ENCODE measurements at regions not wholly inside any gene's neighbourhood (a gene's known extent, or its start where the extent isn't known, plus 50 kb on each side); places are given as distances from the start of the nearest gene placed in this dataset.

DNA sequence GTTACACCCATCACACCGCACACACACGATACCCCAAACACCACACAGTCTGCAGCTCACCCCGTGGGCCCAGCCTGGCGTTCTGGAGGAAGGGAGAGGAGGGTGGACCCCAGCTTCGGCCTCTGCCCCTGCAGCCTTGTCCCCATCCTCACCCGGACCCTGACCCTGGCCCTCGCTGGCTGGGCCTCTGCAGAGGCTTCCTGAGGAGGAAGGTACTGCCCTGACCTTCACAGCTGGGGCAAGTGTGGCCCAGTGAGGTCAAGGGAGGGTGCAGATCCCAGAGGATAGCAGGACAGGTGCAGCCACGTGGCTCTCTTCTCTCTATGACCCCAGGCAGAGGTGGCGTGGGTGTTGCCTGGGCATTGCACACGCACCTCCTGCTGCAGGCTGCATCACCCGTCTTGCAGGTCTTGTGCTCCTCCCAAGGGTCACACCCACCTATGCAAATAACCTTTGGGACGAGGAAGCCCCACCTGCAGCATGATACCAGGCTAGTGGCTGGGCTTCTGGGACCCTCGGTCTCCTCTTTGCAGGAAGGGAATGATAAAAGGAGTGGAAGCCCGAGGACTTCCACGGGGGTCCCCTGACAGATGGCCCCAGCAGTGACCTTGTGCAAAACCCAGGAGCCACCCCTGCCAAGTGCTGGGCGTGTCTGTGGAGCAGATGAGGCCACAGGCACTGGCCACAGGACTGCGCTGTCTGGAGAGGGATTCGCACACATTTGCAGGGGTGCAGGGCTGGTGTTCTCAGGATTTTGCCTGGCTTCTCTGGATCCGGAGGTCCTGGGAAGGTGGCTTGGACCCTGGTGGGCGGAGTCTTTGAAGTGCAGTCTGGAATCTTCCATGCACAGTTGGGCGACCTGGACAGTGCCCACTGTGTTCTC, 1241.5 kb downstream of the BRD1 start:
- H3K4me3 ChIP-seq (ENCODE audit: low read depth in 1 of 2, low read length in 2 of 2), result no peak overlapping the region
- H3K9me3 ChIP-seq (ENCODE audit: control insufficient read depth in 1 of 2, low read length in 2 of 2), result no peaks in the 10 kb centered on the region
- H3K27ac ChIP-seq (ENCODE audit: low read depth, low read length), result no peak overlapping the region
- H3K27me3 ChIP-seq (ENCODE audit: control insufficient read depth in 1 of 2, insufficient read depth in 2 of 2, low read length in 2 of 2), result no peaks in the 10 kb centered on the region
- no peaks in the 10 kb centered on the region for H3K4me1 ChIP-seq (ENCODE audit: control insufficient read depth in 1 of 2, insufficient read depth in 2 of 2, low read length in 2 of 2)
- H3K36me3 ChIP-seq (ENCODE audit: control insufficient read depth in 1 of 2, insufficient read depth in 2 of 2, low read length in 2 of 2), result no peaks in the 10 kb centered on the region
- no peak overlapping the region for H3K9ac ChIP-seq (ENCODE audit: low read depth in 1 of 2, low read length in 2 of 2)

- Histone ChIP-seq H3K9ac (ENCODE audit: low read depth in 1 of 2, low read length in 2 of 2) (no peak overlapping the region), H3K9me3 (ENCODE audit: control insufficient read depth in 1 of 2, low read length in 2 of 2) (no peaks in the 10 kb centered on the region), H3K4me3 (ENCODE audit: low read depth in 1 of 2, low read length in 2 of 2) (no peak overlapping the region), H3K27me3 (ENCODE audit: control insufficient read depth in 1 of 2, insufficient read depth in 2 of 2, low read length in 2 of 2) (no peaks in the 10 kb centered on the region), H3K36me3 (ENCODE audit: control insufficient read depth in 1 of 2, insufficient read depth in 2 of 2, low read length in 2 of 2) (no peaks in the 10 kb centered on the region), H3K27ac (ENCODE audit: low read depth, low read length) (no peak overlapping the region), H3K4me1 (ENCODE audit: control insufficient read depth in 1 of 2, insufficient read depth in 2 of 2, low read length in 2 of 2) (no peaks in the 10 kb centered on the region)
These were observed 1243.5 kb downstream of the BRD1 start for GRCh38 chr22:48584170-48584569.

DNA sequence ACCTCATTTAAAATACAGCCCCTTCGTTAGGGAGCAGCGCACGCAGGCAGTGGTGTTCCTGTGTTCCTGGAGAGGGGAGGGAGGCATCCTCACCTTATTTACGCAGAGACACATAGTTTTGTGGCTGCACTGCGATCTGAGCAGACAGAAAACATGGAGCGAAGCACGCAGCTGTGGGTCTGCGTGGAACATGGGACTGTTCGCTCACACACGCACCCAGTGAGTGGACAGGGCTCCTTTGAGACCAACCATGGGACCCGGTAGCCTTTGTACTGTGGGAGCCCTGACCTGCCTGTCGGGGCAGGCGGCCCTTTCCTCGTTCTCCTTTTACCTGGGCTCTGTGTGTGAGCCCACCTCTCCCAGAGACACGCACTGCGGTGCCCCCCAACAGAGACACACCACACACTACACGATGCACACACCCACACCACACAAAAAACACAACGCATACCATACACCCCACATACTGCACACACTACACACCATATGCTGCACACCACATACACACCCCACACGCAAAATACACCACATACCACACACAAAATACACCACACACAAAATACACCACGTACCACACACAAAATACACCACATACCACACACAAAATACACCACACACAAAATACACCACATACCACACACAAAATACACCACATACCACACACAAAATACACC, 1245.7 kb downstream of the BRD1 start:
- no peaks in the 10 kb centered on the region for H3K4me1 ChIP-seq (ENCODE audit: control insufficient read depth in 1 of 2, insufficient read depth in 2 of 2, low read length in 2 of 2)
- H3K9me3 ChIP-seq (ENCODE audit: control insufficient read depth in 1 of 2, low read length in 2 of 2), result no peaks in the 10 kb centered on the region
- no peaks in the 10 kb centered on the region for H3K36me3 ChIP-seq (ENCODE audit: control insufficient read depth in 1 of 2, insufficient read depth in 2 of 2, low read length in 2 of 2)
- H3K4me3 ChIP-seq (ENCODE audit: low read depth in 1 of 2, low read length in 2 of 2), result no peak overlapping the region
- no peak overlapping the region for H3K27ac ChIP-seq (ENCODE audit: low read depth, low read length)
- peaks cover 0 to 2% of the 10 kb centered on the region in 2 donors for H3K27me3 ChIP-seq (ENCODE audit: control insufficient read depth in 1 of 2, insufficient read depth in 2 of 2, low read length in 2 of 2)
- no peak overlapping the region for H3K9ac ChIP-seq (ENCODE audit: low read depth in 1 of 2, low read length in 2 of 2)

- Histone ChIP-seq H3K9me3 (ENCODE audit: control insufficient read depth in 1 of 2, low read length in 2 of 2) (no peaks in the 10 kb centered on the region), H3K4me3 (ENCODE audit: low read depth in 1 of 2, low read length in 2 of 2) (no peak overlapping the region), H3K4me1 (ENCODE audit: control insufficient read depth in 1 of 2, insufficient read depth in 2 of 2, low read length in 2 of 2) (no peaks in the 10 kb centered on the region), H3K27ac (ENCODE audit: low read depth, low read length) (no peak overlapping the region), H3K27me3 (ENCODE audit: control insufficient read depth in 1 of 2, insufficient read depth in 2 of 2, low read length in 2 of 2) (peaks cover 0 to 2% of the 10 kb centered on the region in 2 donors), H3K9ac (ENCODE audit: low read depth in 1 of 2, low read length in 2 of 2) (no peak overlapping the region), H3K36me3 (ENCODE audit: control insufficient read depth in 1 of 2, insufficient read depth in 2 of 2, low read length in 2 of 2) (no peaks in the 10 kb centered on the region)
These were observed 1246.4 kb downstream of the BRD1 start for GRCh38 chr22:48581205-48581766.

GRCh38 chr22:48580481-48580970, 1247.1 kb downstream of the BRD1 start:
- no peak overlapping the region for H3K9ac ChIP-seq (ENCODE audit: low read depth in 1 of 2, low read length in 2 of 2)
- H3K36me3 ChIP-seq (ENCODE audit: control insufficient read depth in 1 of 2, insufficient read depth in 2 of 2, low read length in 2 of 2), result no peaks in the 10 kb centered on the region
- no peak overlapping the region for H3K4me3 ChIP-seq (ENCODE audit: low read depth in 1 of 2, low read length in 2 of 2)
- no peak overlapping the region for H3K27ac ChIP-seq (ENCODE audit: low read depth, low read length)
- H3K27me3 ChIP-seq (ENCODE audit: control insufficient read depth in 1 of 2, insufficient read depth in 2 of 2, low read length in 2 of 2), result peaks cover 0 to 2% of the 10 kb centered on the region in 2 donors
- no peaks in the 10 kb centered on the region for H3K4me1 ChIP-seq (ENCODE audit: control insufficient read depth in 1 of 2, insufficient read depth in 2 of 2, low read length in 2 of 2)
- no peaks in the 10 kb centered on the region for H3K9me3 ChIP-seq (ENCODE audit: control insufficient read depth in 1 of 2, low read length in 2 of 2)

- Histone ChIP-seq H3K9me3 (ENCODE audit: control insufficient read depth in 1 of 2, low read length in 2 of 2) (no peaks in the 10 kb centered on the region), H3K36me3 (ENCODE audit: control insufficient read depth in 1 of 2, insufficient read depth in 2 of 2, low read length in 2 of 2) (no peaks in the 10 kb centered on the region), H3K9ac (ENCODE audit: low read depth in 1 of 2, low read length in 2 of 2) (no peak overlapping the region), H3K27me3 (ENCODE audit: control insufficient read depth in 1 of 2, insufficient read depth in 2 of 2, low read length in 2 of 2) (peaks cover under 1 to 4% of the 10 kb centered on the region in 2 donors), H3K27ac (ENCODE audit: low read depth, low read length) (no peak overlapping the region), H3K4me3 (ENCODE audit: low read depth in 1 of 2, low read length in 2 of 2) (no peak overlapping the region), H3K4me1 (ENCODE audit: control insufficient read depth in 1 of 2, insufficient read depth in 2 of 2, low read length in 2 of 2) (no peaks in the 10 kb centered on the region)
These were observed 1247.8 kb downstream of the BRD1 start for GRCh38 chr22:48579928-48580309.

DNA sequence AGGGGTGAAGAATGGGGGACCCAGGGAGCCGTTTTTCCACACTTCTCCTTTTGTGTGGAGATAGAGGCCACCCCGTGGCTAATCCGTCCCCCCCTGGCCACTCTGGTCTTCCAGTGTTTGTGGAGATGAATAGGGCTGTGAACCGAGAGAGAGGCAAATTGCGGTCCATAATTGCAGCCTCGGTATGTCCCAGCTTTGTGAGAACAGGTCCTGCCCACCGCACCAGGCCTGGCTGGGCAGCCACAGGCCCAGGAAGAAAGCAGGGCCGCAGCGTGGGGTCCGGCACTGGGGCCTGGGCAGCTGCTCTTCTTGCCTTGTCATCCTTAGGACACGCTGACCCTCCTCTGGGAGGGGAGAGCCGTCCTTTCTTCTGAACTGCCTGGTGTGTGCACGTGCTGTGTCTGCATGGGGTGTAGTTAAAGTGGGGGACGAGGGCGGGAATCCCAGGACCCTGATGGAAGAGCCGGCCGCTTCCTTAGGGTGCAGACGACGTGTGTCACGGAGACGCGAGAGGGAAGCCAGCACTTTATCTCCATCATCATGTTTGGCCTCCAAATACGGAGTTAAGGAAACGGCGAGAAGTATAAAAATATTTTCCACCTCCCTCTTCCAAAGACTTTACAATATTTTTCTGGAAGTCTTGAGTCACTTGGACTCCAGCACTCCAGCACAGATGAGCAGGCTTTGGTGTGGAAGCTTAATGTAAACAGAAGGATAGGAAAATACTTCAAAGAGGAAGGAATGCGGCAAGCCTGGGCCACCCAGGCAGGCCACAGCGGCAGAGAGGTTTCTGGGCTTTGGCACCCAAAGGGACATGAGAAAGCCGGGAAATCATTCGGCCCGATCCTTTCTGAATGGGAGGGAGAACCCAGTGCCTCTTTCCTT, 1248.4 kb downstream of the BRD1 start:
- H3K27me3 ChIP-seq (ENCODE audit: control insufficient read depth in 1 of 2, insufficient read depth in 2 of 2, low read length in 2 of 2), result peaks cover 7 to 10% of the 10 kb centered on the region in 2 donors
- no peaks in the 10 kb centered on the region for H3K9me3 ChIP-seq (ENCODE audit: control insufficient read depth in 1 of 2, low read length in 2 of 2)
- H3K9ac ChIP-seq (ENCODE audit: low read depth in 1 of 2, low read length in 2 of 2), result no peak overlapping the region
- no peaks in the 10 kb centered on the region for H3K4me1 ChIP-seq (ENCODE audit: control insufficient read depth in 1 of 2, insufficient read depth in 2 of 2, low read length in 2 of 2)
- H3K27ac ChIP-seq (ENCODE audit: low read depth, low read length), result no peak overlapping the region
- no peak overlapping the region for H3K4me3 ChIP-seq (ENCODE audit: low read depth in 1 of 2, low read length in 2 of 2)
- no peaks in the 10 kb centered on the region for H3K36me3 ChIP-seq (ENCODE audit: control insufficient read depth in 1 of 2, insufficient read depth in 2 of 2, low read length in 2 of 2)

DNA sequence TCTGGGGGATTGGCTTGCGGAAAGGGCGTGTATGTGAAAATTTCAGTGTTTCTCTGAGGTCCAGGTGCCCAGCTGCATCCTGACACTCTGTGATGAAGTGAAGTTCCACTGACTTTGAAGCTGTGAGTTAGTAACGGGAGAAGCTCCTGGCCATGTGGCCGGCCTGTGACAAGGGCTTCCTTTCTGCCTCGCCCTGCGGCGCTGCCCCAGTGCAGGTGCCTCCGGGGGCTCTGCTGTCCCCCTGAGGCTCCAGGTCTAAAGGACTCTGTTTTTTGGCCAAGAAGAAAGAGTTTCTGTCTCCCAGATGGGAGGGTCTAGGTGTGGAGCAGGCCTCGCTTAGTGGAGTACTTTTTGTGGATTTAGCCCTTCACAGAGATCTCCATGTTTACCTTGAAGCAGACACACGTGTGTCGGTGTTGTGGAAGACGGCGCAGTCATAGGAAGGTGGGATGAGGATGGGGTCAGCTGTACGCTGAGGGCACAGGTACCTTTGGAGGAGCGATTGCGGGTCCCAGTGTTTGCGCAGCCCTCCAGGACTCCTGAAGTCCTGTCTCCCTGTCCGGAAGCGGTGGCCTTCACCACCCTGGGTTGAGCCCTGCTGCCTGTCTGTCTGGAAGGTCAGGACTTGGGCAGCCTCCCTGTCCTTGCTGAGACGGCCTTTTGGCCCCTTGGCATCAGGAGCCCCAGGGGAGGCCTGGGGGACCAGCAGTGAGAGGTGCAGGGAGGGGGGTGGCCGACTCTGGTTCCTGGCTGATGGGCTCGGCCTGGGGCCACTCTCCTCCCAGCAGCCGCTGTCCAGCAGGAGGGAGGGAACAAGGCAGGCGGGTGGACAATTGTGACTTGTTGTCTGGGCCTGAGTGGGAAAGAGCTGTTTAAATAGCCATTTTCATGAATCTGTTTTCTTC, 1249.3 kb downstream of the BRD1 start:
- peaks cover 12 to 14% of the 10 kb centered on the region in 2 donors for H3K27me3 ChIP-seq (ENCODE audit: control insufficient read depth in 1 of 2, insufficient read depth in 2 of 2, low read length in 2 of 2)
- no peaks in the 10 kb centered on the region for H3K36me3 ChIP-seq (ENCODE audit: control insufficient read depth in 1 of 2, insufficient read depth in 2 of 2, low read length in 2 of 2)
- H3K4me1 ChIP-seq (ENCODE audit: control insufficient read depth in 1 of 2, insufficient read depth in 2 of 2, low read length in 2 of 2), result no peaks in the 10 kb centered on the region
- H3K27ac ChIP-seq (ENCODE audit: low read depth, low read length), result no peak overlapping the region
- no peak overlapping the region for H3K9ac ChIP-seq (ENCODE audit: low read depth in 1 of 2, low read length in 2 of 2)
- H3K9me3 ChIP-seq (ENCODE audit: control insufficient read depth in 1 of 2, low read length in 2 of 2), result no peaks in the 10 kb centered on the region
- H3K4me3 ChIP-seq (ENCODE audit: low read depth in 1 of 2, low read length in 2 of 2), result no peak overlapping the region

DNA sequence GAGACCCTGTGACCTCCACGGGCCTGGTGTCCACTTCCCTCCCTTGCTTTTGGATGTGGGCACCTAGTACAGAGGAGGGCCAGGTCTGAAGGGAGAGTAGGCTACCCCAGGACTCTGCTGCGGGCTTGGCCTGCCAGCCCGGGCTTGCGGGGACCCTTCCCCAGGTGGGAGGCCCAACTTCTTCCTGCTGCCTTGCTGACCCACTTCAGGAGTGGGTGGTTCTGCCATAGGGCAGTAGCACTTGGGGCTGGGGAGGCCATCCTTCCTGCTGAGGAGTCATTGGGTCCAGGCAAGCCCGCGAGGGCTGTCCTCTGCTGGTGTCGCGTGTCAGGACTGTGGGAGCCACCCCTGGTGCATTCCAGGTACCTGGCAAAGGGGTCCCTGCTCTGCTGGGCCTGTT, 1250.0 kb downstream of the BRD1 start:
- Histone ChIP-seq H3K27me3 (ENCODE audit: control insufficient read depth in 1 of 2, insufficient read depth in 2 of 2, low read length in 2 of 2) (peaks cover 12 to 15% of the 10 kb centered on the region in 2 donors), H3K9ac (ENCODE audit: low read depth in 1 of 2, low read length in 2 of 2) (no peak overlapping the region), H3K27ac (ENCODE audit: low read depth, low read length) (no peak overlapping the region), H3K9me3 (ENCODE audit: control insufficient read depth in 1 of 2, low read length in 2 of 2) (no peaks in the 10 kb centered on the region), H3K4me1 (ENCODE audit: control insufficient read depth in 1 of 2, insufficient read depth in 2 of 2, low read length in 2 of 2) (no peaks in the 10 kb centered on the region), H3K36me3 (ENCODE audit: control insufficient read depth in 1 of 2, insufficient read depth in 2 of 2, low read length in 2 of 2) (no peaks in the 10 kb centered on the region), H3K4me3 (ENCODE audit: low read depth in 1 of 2, low read length in 2 of 2) (no peak overlapping the region)

Data from duodenal mucosa (tissue), 2 donors.